K562 (cell line): ENCODE measurements at regions not wholly inside any gene's neighbourhood (a gene's known extent, or its start where the extent isn't known, plus 50 kb on each side); places are given as distances from the start of the nearest gene placed in this dataset.

Source experiments
- ATAC-seq: fragments of 200-7000 bp; cut with Tn5 transposase; 3 replicates; pipeline ENCODE4 v1.9.1; 2020; ENCODE audit warnings: moderate library complexity
- BruUV-seq: library from RNA; stranded (reverse); fragments of 400-500 nt; replicated peaks from 2 replicates; lab custom pipeline; 2021; lab: Mats Ljungman, UMichigan
- CTCF ChIA-PET: fragments of 300-600 bp; formaldehyde crosslinking; extraction: SDS; loops from one replicate; lab custom pipeline; 2021; ENCODE audit warnings: low intra/inter-chr PET ratio; lab: Yijun Ruan, JAX
- POLR2A ChIA-PET: fragments of 300-600, 350-650 bp; sonication (Branson Sonifier 250); formaldehyde crosslinking; extraction: SDS; loops from one replicate; lab custom pipeline; 2021; ENCODE audit warnings: antibody characterized with exemption, inconsistent platforms; lab: Yijun Ruan, JAX
- DNase-seq, 4 experiments: peaks; one replicate each; pipeline versions ENCODE4 v3.0.0 to v3.0.0-alpha.2; 2011 to 2018; ENCODE audit warnings: low spot score in 3 of 4, mixed read lengths in 3 of 4; ENCODE audit errors: extremely low read depth in 1 of 4
- FAIRE-seq: peaks from 2 replicates; lab custom pipeline; 2011; peaks lifted over from hg19 to GRCh38; lab: Jason Lieb, UNC
- H2AFZ ChIP-seq: 2 replicates; pipeline ENCODE4 v1.6.0; 2011; ENCODE audit warnings: low read depth, low read length, control low read depth, inconsistent platforms
- H3K27ac ChIP-seq: fragments of 200-600 bp; 3 replicates; pipeline ENCODE4 v1.8.0; 2011; ENCODE audit warnings: low read depth, mild to moderate bottlenecking, control low read depth, inconsistent platforms, low read length, moderate library complexity, mixed read lengths; ENCODE audit errors: extremely low read depth
- H3K27me3 ChIP-seq, 2 experiments: fragments of 300-600 bp in 1 of 2; 2 replicates in 1 of 2; 3 replicates in 1 of 2; pipeline versions ENCODE4 v1.6.0 to v1.8.0; 2011; ENCODE audit warnings: inconsistent platforms in 2 of 2, low read length in 2 of 2, mild to moderate bottlenecking in 1 of 2, mixed read lengths in 1 of 2, moderate library complexity in 1 of 2; ENCODE audit not compliant: control insufficient read depth in 2 of 2, insufficient read depth in 2 of 2
- H3K36me3 ChIP-seq: fragments of 300-600 bp; 3 replicates; pipeline ENCODE4 v1.8.0; 2011; ENCODE audit warnings: mild to moderate bottlenecking, low read length, inconsistent platforms; ENCODE audit not compliant: control insufficient read depth, insufficient read depth
- H3K4me1 ChIP-seq, 2 experiments: fragments of 200-600 bp in 1 of 2; replicated peaks in 1 of 2; 2 replicates in 1 of 2; 3 replicates in 1 of 2; pipeline versions ENCODE4 v1.5.1 to v1.8.0; 2011; ENCODE audit warnings: inconsistent platforms in 2 of 2, low read length in 2 of 2, mild to moderate bottlenecking in 1 of 2, mixed read lengths in 1 of 2, moderate library complexity in 1 of 2; ENCODE audit not compliant: control insufficient read depth in 2 of 2, insufficient read depth in 2 of 2
- H3K4me2 ChIP-seq: 2 replicates; pipeline ENCODE4 v1.6.1; 2011; ENCODE audit warnings: low read length, control low read depth, inconsistent platforms, mixed read lengths; ENCODE audit not compliant: insufficient read depth
- H3K4me3 ChIP-seq: fragments of 200-600 bp; sonication (generic), shearing (Covaris generic); 2 replicates; pipeline ENCODE4 v1.5.1; 2016; ENCODE audit warnings: control low read depth, inconsistent platforms
- H3K79me2 ChIP-seq: fragments of 200-600 bp; 3 replicates; pipeline ENCODE4 v1.8.0; 2011; ENCODE audit warnings: low read length, inconsistent platforms; ENCODE audit not compliant: control insufficient read depth, insufficient read depth
- H3K9ac ChIP-seq, 2 experiments: 2 replicates each; pipeline versions ENCODE4 v1.6.0 to v1.6.1; 2011; ENCODE audit warnings: low read depth in 2 of 2, low read length in 2 of 2, control low read depth in 1 of 2, inconsistent platforms in 1 of 2, mild to moderate bottlenecking in 1 of 2, mixed read lengths in 1 of 2; ENCODE audit not compliant: insufficient read depth in 1 of 2
- H3K9me1 ChIP-seq: one replicate; pipeline ENCODE4 v1.6.0; 2011; ENCODE audit warnings: inconsistent platforms, mild to moderate bottlenecking, low read length, moderate library complexity; ENCODE audit not compliant: control insufficient read depth, insufficient read depth
- H3K9me3 ChIP-seq: replicated peaks from 2 replicates; pipeline ENCODE4 v1.5.1; 2011; ENCODE audit warnings: low read depth, low read length, inconsistent platforms; ENCODE audit not compliant: control insufficient read depth, insufficient read depth
- H4K20me1 ChIP-seq: replicated peaks from 2 replicates; pipeline ENCODE4 v1.6.1; 2011; ENCODE audit warnings: low read length, inconsistent platforms, mixed read lengths; ENCODE audit not compliant: control insufficient read depth, insufficient read depth
- EHMT2 ChIP-seq: fragments of 450-650 bp; IDR thresholded peaks from 2 replicates; pipeline ENCODE4 v1.6.1; 2018; ENCODE audit warnings: antibody characterized with exemption
- ELF2 ChIP-seq: fragments of 250-450 bp; sonication (Bioruptor Pico); IDR thresholded peaks from 2 replicates; pipeline ENCODE4 v1.5.0; 2021; ENCODE audit warnings: mild to moderate bottlenecking
- ETV5 ChIP-seq: sonication (generic); formaldehyde crosslinking; IDR thresholded peaks from 2 replicates; pipeline ENCODE4 v1.4.0; 2020; ENCODE audit warnings: low read depth, mild to moderate bottlenecking, missing genetic modification reagents
- EZH2 ChIP-seq: IDR thresholded peaks from 2 replicates; pipeline ENCODE4 v1.6.1; 2012; ENCODE audit warnings: low read depth, mild to moderate bottlenecking, inconsistent platforms, low read length, borderline replicate concordance
- PHTF2 ChIP-seq: fragments of 250-450 bp; sonication (Bioruptor Pico); IDR thresholded peaks from 2 replicates; pipeline ENCODE4 v1.5.0; 2021; ENCODE audit warnings: mild to moderate bottlenecking
- POLR2G ChIP-seq: fragments of 200-400 bp; formaldehyde crosslinking; IDR thresholded peaks from 2 replicates; pipeline ENCODE4 v1.6.1; 2017; ENCODE audit warnings: low read depth, mild to moderate bottlenecking, antibody characterized with exemption, low read length, moderate library complexity
- WGBS: fragments of 100-300 bp; shearing (Covaris generic); methylation state at CpG from one replicate; pipeline ENCODE4 v1.1.6; 2016; ENCODE audit warnings: low coverage, mixed read lengths; ENCODE audit not compliant: insufficient coverage; ENCODE audit errors: missing lambda C conversion rate; 5-methylcytosine and 5-hydroxymethylcytosine counted together
- in situ Hi-C: fragments of 300-500 bp; cut with MboI; formaldehyde crosslinking; loops from 4 replicates; pipeline ENCODE4 v1.15.0; 2018; ENCODE audit warnings: inconsistent platforms, mixed read lengths
- intact Hi-C: fragments of 100-400 bp; cut with micrococcal nuclease; formaldehyde crosslinking; loops from 2 replicates; pipeline ENCODE4 v1.14.2; 2022
- TF ChIP-seq, protein P1 (sequence below), 2 experiments: fragments of 450-650 bp; IDR thresholded peaks; 2 replicates each; pipeline ENCODE4 v1.6.1; 2018; ENCODE audit warnings: mild to moderate bottlenecking in 2 of 2, low read depth in 1 of 2; ENCODE audit not compliant: partially characterized antibody in 2 of 2
- TF ChIP-seq, protein P2 (sequence below): fragments of 450-650 bp; IDR thresholded peaks from 2 replicates; pipeline ENCODE4 v1.6.1; 2016; ENCODE audit warnings: mild to moderate bottlenecking, moderate library complexity

DNA sequence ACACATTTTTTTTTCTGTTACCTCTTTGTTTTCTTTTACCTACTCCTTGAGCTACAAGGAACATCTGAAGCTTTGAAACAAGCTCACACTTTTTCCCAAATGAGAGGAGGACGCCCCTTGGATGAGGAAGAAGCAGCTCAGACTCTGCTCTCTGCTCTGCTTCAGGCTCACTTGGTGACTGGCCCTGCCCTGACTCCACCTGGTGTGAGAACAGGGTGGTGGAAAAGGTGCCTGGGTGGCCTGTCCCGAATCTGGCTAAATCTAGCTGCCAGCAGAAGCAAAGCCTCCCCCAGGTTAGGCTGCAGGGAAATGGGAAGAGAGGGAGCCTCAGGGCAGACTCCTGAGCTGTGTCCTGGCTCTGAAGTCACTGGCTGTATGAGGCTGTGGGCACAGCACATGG lies 68.0 kb upstream of the CEACAM8 start:
- no peak for DNase-seq
- H3K9ac ChIP-seq, result no peak overlapping the region
- intact Hi-C loops, result no loop called here
- H4K20me1 ChIP-seq, result no peaks in the 10 kb centered on the region
- H3K4me2 ChIP-seq, result no peak overlapping the region
- no peaks in the 10 kb centered on the region for H3K9me1 ChIP-seq
- no TSS peak for BruUV-seq
- in situ Hi-C loops, result no loop called here
- 6% methylated on average over 2 of the region's 2 CpGs for WGBS
- ChIA-PET POLR2A (no interaction called here), CTCF (no interaction called here)
- ATAC-seq, result no peak
- H3K27ac ChIP-seq, result no peak overlapping the region
- H2AFZ ChIP-seq, result no peak overlapping the region
- H3K79me2 ChIP-seq, result no peaks in the 10 kb centered on the region
- no peak for FAIRE-seq
- H3K4me3 ChIP-seq, result no peak overlapping the region
- no peaks in the 10 kb centered on the region for H3K36me3 ChIP-seq
- no peaks in the 10 kb centered on the region; the same call in 1 of the 2 replicates for H3K9me3 ChIP-seq
- no peaks in the 10 kb centered on the region for H3K27me3 ChIP-seq
- no peaks in the 10 kb centered on the region for H3K4me1 ChIP-seq
- TF ChIP-seq POLR2G (no peak), PHTF2 (no peak), EHMT2 (no peak), EZH2 (no peak), ELF2 (CRISPR knock-in tag) (no peak), ETV5 (CRISPR knock-in tag) (no peak)
- TF ChIP-seq, protein P1, sequence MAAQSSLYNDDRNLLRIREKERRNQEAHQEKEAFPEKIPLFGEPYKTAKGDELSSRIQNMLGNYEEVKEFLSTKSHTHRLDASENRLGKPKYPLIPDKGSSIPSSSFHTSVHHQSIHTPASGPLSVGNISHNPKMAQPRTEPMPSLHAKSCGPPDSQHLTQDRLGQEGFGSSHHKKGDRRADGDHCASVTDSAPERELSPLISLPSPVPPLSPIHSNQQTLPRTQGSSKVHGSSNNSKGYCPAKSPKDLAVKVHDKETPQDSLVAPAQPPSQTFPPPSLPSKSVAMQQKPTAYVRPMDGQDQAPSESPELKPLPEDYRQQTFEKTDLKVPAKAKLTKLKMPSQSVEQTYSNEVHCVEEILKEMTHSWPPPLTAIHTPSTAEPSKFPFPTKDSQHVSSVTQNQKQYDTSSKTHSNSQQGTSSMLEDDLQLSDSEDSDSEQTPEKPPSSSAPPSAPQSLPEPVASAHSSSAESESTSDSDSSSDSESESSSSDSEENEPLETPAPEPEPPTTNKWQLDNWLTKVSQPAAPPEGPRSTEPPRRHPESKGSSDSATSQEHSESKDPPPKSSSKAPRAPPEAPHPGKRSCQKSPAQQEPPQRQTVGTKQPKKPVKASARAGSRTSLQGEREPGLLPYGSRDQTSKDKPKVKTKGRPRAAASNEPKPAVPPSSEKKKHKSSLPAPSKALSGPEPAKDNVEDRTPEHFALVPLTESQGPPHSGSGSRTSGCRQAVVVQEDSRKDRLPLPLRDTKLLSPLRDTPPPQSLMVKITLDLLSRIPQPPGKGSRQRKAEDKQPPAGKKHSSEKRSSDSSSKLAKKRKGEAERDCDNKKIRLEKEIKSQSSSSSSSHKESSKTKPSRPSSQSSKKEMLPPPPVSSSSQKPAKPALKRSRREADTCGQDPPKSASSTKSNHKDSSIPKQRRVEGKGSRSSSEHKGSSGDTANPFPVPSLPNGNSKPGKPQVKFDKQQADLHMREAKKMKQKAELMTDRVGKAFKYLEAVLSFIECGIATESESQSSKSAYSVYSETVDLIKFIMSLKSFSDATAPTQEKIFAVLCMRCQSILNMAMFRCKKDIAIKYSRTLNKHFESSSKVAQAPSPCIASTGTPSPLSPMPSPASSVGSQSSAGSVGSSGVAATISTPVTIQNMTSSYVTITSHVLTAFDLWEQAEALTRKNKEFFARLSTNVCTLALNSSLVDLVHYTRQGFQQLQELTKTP (IDR thresholded peaks at IDR 0.05; ENCODE audit: low read depth in 1 of 2, partially characterized antibody in 2 of 2), result no peak
- TF ChIP-seq, protein P2, sequence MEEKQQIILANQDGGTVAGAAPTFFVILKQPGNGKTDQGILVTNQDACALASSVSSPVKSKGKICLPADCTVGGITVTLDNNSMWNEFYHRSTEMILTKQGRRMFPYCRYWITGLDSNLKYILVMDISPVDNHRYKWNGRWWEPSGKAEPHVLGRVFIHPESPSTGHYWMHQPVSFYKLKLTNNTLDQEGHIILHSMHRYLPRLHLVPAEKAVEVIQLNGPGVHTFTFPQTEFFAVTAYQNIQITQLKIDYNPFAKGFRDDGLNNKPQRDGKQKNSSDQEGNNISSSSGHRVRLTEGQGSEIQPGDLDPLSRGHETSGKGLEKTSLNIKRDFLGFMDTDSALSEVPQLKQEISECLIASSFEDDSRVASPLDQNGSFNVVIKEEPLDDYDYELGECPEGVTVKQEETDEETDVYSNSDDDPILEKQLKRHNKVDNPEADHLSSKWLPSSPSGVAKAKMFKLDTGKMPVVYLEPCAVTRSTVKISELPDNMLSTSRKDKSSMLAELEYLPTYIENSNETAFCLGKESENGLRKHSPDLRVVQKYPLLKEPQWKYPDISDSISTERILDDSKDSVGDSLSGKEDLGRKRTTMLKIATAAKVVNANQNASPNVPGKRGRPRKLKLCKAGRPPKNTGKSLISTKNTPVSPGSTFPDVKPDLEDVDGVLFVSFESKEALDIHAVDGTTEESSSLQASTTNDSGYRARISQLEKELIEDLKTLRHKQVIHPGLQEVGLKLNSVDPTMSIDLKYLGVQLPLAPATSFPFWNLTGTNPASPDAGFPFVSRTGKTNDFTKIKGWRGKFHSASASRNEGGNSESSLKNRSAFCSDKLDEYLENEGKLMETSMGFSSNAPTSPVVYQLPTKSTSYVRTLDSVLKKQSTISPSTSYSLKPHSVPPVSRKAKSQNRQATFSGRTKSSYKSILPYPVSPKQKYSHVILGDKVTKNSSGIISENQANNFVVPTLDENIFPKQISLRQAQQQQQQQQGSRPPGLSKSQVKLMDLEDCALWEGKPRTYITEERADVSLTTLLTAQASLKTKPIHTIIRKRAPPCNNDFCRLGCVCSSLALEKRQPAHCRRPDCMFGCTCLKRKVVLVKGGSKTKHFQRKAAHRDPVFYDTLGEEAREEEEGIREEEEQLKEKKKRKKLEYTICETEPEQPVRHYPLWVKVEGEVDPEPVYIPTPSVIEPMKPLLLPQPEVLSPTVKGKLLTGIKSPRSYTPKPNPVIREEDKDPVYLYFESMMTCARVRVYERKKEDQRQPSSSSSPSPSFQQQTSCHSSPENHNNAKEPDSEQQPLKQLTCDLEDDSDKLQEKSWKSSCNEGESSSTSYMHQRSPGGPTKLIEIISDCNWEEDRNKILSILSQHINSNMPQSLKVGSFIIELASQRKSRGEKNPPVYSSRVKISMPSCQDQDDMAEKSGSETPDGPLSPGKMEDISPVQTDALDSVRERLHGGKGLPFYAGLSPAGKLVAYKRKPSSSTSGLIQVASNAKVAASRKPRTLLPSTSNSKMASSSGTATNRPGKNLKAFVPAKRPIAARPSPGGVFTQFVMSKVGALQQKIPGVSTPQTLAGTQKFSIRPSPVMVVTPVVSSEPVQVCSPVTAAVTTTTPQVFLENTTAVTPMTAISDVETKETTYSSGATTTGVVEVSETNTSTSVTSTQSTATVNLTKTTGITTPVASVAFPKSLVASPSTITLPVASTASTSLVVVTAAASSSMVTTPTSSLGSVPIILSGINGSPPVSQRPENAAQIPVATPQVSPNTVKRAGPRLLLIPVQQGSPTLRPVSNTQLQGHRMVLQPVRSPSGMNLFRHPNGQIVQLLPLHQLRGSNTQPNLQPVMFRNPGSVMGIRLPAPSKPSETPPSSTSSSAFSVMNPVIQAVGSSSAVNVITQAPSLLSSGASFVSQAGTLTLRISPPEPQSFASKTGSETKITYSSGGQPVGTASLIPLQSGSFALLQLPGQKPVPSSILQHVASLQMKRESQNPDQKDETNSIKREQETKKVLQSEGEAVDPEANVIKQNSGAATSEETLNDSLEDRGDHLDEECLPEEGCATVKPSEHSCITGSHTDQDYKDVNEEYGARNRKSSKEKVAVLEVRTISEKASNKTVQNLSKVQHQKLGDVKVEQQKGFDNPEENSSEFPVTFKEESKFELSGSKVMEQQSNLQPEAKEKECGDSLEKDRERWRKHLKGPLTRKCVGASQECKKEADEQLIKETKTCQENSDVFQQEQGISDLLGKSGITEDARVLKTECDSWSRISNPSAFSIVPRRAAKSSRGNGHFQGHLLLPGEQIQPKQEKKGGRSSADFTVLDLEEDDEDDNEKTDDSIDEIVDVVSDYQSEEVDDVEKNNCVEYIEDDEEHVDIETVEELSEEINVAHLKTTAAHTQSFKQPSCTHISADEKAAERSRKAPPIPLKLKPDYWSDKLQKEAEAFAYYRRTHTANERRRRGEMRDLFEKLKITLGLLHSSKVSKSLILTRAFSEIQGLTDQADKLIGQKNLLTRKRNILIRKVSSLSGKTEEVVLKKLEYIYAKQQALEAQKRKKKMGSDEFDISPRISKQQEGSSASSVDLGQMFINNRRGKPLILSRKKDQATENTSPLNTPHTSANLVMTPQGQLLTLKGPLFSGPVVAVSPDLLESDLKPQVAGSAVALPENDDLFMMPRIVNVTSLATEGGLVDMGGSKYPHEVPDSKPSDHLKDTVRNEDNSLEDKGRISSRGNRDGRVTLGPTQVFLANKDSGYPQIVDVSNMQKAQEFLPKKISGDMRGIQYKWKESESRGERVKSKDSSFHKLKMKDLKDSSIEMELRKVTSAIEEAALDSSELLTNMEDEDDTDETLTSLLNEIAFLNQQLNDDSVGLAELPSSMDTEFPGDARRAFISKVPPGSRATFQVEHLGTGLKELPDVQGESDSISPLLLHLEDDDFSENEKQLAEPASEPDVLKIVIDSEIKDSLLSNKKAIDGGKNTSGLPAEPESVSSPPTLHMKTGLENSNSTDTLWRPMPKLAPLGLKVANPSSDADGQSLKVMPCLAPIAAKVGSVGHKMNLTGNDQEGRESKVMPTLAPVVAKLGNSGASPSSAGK, result no peak
